ENCODE measurements at regions not wholly inside any gene's neighbourhood (a gene's known extent, or its start where the extent isn't known, plus 50 kb on each side); places are given as distances from the start of the nearest gene placed in this dataset.
A peak's percentile ranks its signal among the peaks of the same experiment; 100 is the strongest.

GRCh38 chr1:194862129-194862528, 1675.7 kb upstream of the B3GALT2 start:
- H3K27ac ChIP-seq (ENCODE audit: extremely low read depth, low read depth, low read length): no peak overlapping the region
- no peaks in the 10 kb centered on the region for H3K9me1 ChIP-seq (ENCODE audit: control insufficient read depth, insufficient read depth, low read length)
- CTCF ChIA-PET (ENCODE audit: low intra/inter-chr PET ratio): no interaction called here
- peaks cover 0 to 8% of the 10 kb centered on the region in 2 experiments; a peak in 1 of 5 replicates for H3K4me1 ChIP-seq (replicated peaks in 1 of 2; ENCODE audit: control insufficient read depth in 2 of 2, insufficient read depth in 2 of 2, low read length in 2 of 2)
- no peak overlapping the region for H3K9ac ChIP-seq (ENCODE audit: insufficient read depth in 1 of 2, low read depth in 2 of 2, low read length in 2 of 2)
- intact Hi-C loops (cut with micrococcal nuclease) (loop anchor here (5.0 kb wide), 1 partner anchor 165 kb away; no protein-coding TSS in a partner anchor), in situ Hi-C loops (cut with MboI) (no loop called here)
- H3K4me2 ChIP-seq (ENCODE audit: insufficient read depth, low read length): no peak overlapping the region
- FAIRE-seq: no peak
- no peaks in the 10 kb centered on the region; the same call in 2 of the 3 replicates for H3K36me3 ChIP-seq (ENCODE audit: control insufficient read depth, insufficient read depth, low read length)
- no peak overlapping the region for H2AFZ ChIP-seq (ENCODE audit: low read depth, low read length)
- POLR2A ChIA-PET: no interaction called here
- H4K20me1 ChIP-seq (replicated peaks; ENCODE audit: control insufficient read depth, insufficient read depth, low read length): no peaks in the 10 kb centered on the region
- peaks cover 38% of the 10 kb centered on the region for H3K79me2 ChIP-seq (ENCODE audit: control insufficient read depth, insufficient read depth, low read length)
- no peak for ATAC-seq
- H3K4me3 ChIP-seq: no peak overlapping the region
- no TSS peak for BruUV-seq (replicated peaks)
- H3K9me3 ChIP-seq (replicated peaks; ENCODE audit: control insufficient read depth, insufficient read depth, low read depth, low read length): no peaks in the 10 kb centered on the region
- H3K27me3 ChIP-seq (ENCODE audit: control insufficient read depth in 2 of 2, insufficient read depth in 2 of 2, low read length in 2 of 2): no peaks in the 10 kb centered on the region
- DNase-seq (ENCODE audit: extremely low read depth in 1 of 4, low spot score in 3 of 4): no peak
- peak in 1 of 2 experiments; percentile 96; a peak in 2 of 3 replicates for TF ChIP-seq CBX3 (IDR thresholded peaks at IDR 0.05; ENCODE audit: borderline replicate concordance in 1 of 2, low read length in 2 of 2)
- TF ChIP-seq FOXA3 (CRISPR knock-in tag; conservative IDR thresholded peaks at IDR 0.05 in 1 of 2, IDR thresholded peaks at IDR 0.05 in 1 of 2): no peak
- TF ChIP-seq KDM1A (IDR thresholded peaks at IDR 0.05): peak; percentile 82 to 92
- peak; percentile 81; the same call in 1 of the 2 replicates for TF ChIP-seq ADNP (tag; IDR thresholded peaks at IDR 0.05)
- peak; percentile 98 for TF ChIP-seq CHAMP1 (IDR thresholded peaks at IDR 0.05)
- no peak for TF ChIP-seq USF2 (CRISPR knock-in tag; IDR thresholded peaks at IDR 0.05)
- peak; percentile 89 for TF ChIP-seq CC2D1A (IDR thresholded peaks at IDR 0.05)
- TF ChIP-seq MTA3 (IDR thresholded peaks at IDR 0.05; ENCODE audit: borderline replicate concordance): no peak
- TF ChIP-seq YBX1 (IDR thresholded peaks at IDR 0.05): no peak
- peak; percentile 38 for TF ChIP-seq ARHGAP35 (IDR thresholded peaks at IDR 0.05; ENCODE audit: partially characterized antibody)
- no peak for TF ChIP-seq CEBPZ (IDR thresholded peaks at IDR 0.05; ENCODE audit: borderline replicate concordance, low read depth, low read length)
- TF ChIP-seq NKRF (IDR thresholded peaks at IDR 0.05; ENCODE audit: borderline replicate concordance): peak; percentile 49; the same call in 1 of the 2 replicates
- TF ChIP-seq HDGF (IDR thresholded peaks at IDR 0.05): peak; percentile 87; the same call in 1 of the 2 replicates
- TF ChIP-seq SUPT5H (IDR thresholded peaks at IDR 0.05): 0 out of 2 replicates have a peak, but pooled peaks have one; percentile 32
- TF ChIP-seq ZNF507 (tag; conservative IDR thresholded peaks at IDR 0.05): peak; percentile 60; the same call in 1 of the 2 replicates
- peak; percentile 97 for TF ChIP-seq BCOR (IDR thresholded peaks at IDR 0.05)

Data from K562 (cell line).